ENCODE measurements at regions not wholly inside any gene's neighbourhood (a gene's known extent, or its start where the extent isn't known, plus 50 kb on each side); places are given as distances from the start of the nearest gene placed in this dataset.

DNA sequence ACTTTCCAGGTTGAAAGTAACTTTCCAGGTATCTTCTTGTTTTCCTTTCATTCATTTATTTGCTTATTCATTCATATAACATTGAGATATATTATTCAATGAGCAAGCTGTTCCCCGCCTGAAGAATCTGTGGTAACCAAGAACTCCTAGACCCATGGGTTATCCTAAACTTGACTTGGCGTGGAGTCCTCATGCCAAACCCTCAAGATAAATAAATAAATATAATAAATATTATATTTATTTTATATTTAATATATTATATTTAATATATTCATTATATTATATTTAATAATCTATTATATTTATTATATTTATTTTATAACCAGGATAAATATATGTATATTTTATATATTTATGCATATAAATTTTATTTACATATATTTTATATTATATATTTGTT is 674.8 kb downstream of the SUCLG1 start:
- TF ChIP-seq, protein P1, sequence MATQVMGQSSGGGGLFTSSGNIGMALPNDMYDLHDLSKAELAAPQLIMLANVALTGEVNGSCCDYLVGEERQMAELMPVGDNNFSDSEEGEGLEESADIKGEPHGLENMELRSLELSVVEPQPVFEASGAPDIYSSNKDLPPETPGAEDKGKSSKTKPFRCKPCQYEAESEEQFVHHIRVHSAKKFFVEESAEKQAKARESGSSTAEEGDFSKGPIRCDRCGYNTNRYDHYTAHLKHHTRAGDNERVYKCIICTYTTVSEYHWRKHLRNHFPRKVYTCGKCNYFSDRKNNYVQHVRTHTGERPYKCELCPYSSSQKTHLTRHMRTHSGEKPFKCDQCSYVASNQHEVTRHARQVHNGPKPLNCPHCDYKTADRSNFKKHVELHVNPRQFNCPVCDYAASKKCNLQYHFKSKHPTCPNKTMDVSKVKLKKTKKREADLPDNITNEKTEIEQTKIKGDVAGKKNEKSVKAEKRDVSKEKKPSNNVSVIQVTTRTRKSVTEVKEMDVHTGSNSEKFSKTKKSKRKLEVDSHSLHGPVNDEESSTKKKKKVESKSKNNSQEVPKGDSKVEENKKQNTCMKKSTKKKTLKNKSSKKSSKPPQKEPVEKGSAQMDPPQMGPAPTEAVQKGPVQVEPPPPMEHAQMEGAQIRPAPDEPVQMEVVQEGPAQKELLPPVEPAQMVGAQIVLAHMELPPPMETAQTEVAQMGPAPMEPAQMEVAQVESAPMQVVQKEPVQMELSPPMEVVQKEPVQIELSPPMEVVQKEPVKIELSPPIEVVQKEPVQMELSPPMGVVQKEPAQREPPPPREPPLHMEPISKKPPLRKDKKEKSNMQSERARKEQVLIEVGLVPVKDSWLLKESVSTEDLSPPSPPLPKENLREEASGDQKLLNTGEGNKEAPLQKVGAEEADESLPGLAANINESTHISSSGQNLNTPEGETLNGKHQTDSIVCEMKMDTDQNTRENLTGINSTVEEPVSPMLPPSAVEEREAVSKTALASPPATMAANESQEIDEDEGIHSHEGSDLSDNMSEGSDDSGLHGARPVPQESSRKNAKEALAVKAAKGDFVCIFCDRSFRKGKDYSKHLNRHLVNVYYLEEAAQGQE (IDR thresholded peaks at IDR 0.05; ENCODE audit: low read depth), result no peak
- TF ChIP-seq TEAD4 (IDR thresholded peaks at IDR 0.05), result no peak
- no peak for TF ChIP-seq RAD21 (IDR thresholded peaks at IDR 0.05; ENCODE audit: low read depth)
- TF ChIP-seq YY1 (IDR thresholded peaks at IDR 0.05; ENCODE audit: low read depth), result no peak
- TF ChIP-seq TCF12 (IDR thresholded peaks at IDR 0.05; ENCODE audit: low read depth), result no peak
- no peak for TF ChIP-seq CEBPB (IDR thresholded peaks at IDR 0.05)
- TF ChIP-seq FOXM1 (IDR thresholded peaks at IDR 0.05; ENCODE audit: borderline replicate concordance, low read depth), result no peak
- no peak for TF ChIP-seq EGR1 (IDR thresholded peaks at IDR 0.05)
- no peak for TF ChIP-seq CREB1 (IDR thresholded peaks at IDR 0.05; ENCODE audit: low read depth)
- TF ChIP-seq, protein P2, sequence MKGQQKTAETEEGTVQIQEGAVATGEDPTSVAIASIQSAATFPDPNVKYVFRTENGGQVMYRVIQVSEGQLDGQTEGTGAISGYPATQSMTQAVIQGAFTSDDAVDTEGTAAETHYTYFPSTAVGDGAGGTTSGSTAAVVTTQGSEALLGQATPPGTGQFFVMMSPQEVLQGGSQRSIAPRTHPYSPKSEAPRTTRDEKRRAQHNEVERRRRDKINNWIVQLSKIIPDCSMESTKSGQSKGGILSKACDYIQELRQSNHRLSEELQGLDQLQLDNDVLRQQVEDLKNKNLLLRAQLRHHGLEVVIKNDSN (IDR thresholded peaks at IDR 0.05), result no peak
- no peak for TF ChIP-seq EP300 (IDR thresholded peaks at IDR 0.05; ENCODE audit: borderline replicate concordance)

DNA sequence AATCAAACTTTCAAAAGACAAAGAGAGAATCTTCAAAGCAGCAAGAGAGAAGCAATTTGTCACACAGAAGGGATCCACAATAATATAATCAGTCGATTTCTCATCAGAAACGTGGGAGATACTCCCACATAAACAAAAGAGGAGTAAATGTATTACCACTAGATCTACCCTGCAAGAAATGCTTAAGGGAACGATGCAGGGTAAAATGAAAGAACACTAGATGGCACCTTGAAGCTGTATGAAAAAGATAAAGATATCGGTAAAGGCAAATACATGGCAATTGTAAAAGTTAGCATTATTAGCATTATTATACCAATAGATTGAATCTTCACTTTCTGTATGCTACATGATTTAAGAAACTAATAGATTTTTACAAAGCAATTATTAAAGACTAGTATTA is 677.0 kb downstream of the SUCLG1 start:
- TF ChIP-seq CREB1 (IDR thresholded peaks at IDR 0.05; ENCODE audit: low read depth) (no peak), NFIC (IDR thresholded peaks at IDR 0.05) (no peak), EGR1 (IDR thresholded peaks at IDR 0.05) (no peak), TEAD4 (IDR thresholded peaks at IDR 0.05) (no peak), MAX (IDR thresholded peaks at IDR 0.05) (no peak), YY1 (IDR thresholded peaks at IDR 0.05; ENCODE audit: low read depth) (no peak), TAF1 (IDR thresholded peaks at IDR 0.05; ENCODE audit: low read depth) (no peak), EP300 (IDR thresholded peaks at IDR 0.05; ENCODE audit: borderline replicate concordance) (no peak), CEBPB (IDR thresholded peaks at IDR 0.05) (no peak), ZBTB7A (IDR thresholded peaks at IDR 0.05; ENCODE audit: low read depth) (no peak), TCF12 (IDR thresholded peaks at IDR 0.05; ENCODE audit: low read depth) (no peak), RAD21 (IDR thresholded peaks at IDR 0.05; ENCODE audit: low read depth) (no peak), FOXM1 (IDR thresholded peaks at IDR 0.05; ENCODE audit: borderline replicate concordance, low read depth) (no peak)
- TF ChIP-seq, protein P1 (IDR thresholded peaks at IDR 0.05; ENCODE audit: low read depth), result no peak
- TF ChIP-seq, protein P2 (IDR thresholded peaks at IDR 0.05), result no peak

DNA sequence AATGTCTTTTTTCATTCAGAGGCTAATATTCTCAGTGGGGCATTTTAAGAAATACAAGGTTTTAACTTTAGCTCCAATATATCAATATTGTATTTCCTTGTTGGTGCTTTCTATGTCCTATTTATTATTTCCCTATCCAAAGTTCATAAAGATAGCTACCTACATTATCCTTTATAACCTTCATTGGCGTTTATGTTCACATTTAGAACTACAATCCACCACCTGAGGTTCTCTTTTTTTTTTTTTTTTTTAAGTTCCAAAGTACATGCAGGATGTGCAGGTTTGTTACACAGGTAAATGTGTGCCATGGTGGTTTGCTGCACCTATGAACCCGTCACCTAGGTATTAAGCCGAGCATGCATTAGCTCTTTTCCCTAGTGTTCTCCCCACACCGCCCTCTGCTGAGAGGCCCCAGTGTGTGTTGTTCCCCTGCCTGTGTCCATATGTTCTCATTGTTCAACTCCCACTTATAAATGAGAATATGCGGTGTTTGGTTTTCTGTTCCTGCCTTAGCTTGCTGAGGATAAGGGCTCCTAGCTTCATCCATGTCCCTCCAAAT is 694.6 kb downstream of the SUCLG1 start:
- TF ChIP-seq MAX (IDR thresholded peaks at IDR 0.05), result no peak
- no peak for TF ChIP-seq EGR1 (IDR thresholded peaks at IDR 0.05)
- no peak for TF ChIP-seq NFIC (IDR thresholded peaks at IDR 0.05)
- TF ChIP-seq ZBTB7A (IDR thresholded peaks at IDR 0.05; ENCODE audit: low read depth), result no peak
- TF ChIP-seq, protein P1 (IDR thresholded peaks at IDR 0.05; ENCODE audit: low read depth), result no peak
- TF ChIP-seq EP300 (IDR thresholded peaks at IDR 0.05; ENCODE audit: borderline replicate concordance), result no peak
- no peak for TF ChIP-seq TAF1 (IDR thresholded peaks at IDR 0.05; ENCODE audit: low read depth)
- TF ChIP-seq TEAD4 (IDR thresholded peaks at IDR 0.05), result no peak
- no peak for TF ChIP-seq TCF12 (IDR thresholded peaks at IDR 0.05; ENCODE audit: low read depth)
- TF ChIP-seq CEBPB (IDR thresholded peaks at IDR 0.05), result no peak
- TF ChIP-seq CREB1 (IDR thresholded peaks at IDR 0.05; ENCODE audit: low read depth), result no peak
- TF ChIP-seq, protein P2 (IDR thresholded peaks at IDR 0.05), result no peak
- TF ChIP-seq YY1 (IDR thresholded peaks at IDR 0.05; ENCODE audit: low read depth), result no peak
- no peak for TF ChIP-seq RAD21 (IDR thresholded peaks at IDR 0.05; ENCODE audit: low read depth)
- no peak for TF ChIP-seq FOXM1 (IDR thresholded peaks at IDR 0.05; ENCODE audit: borderline replicate concordance, low read depth)

DNA sequence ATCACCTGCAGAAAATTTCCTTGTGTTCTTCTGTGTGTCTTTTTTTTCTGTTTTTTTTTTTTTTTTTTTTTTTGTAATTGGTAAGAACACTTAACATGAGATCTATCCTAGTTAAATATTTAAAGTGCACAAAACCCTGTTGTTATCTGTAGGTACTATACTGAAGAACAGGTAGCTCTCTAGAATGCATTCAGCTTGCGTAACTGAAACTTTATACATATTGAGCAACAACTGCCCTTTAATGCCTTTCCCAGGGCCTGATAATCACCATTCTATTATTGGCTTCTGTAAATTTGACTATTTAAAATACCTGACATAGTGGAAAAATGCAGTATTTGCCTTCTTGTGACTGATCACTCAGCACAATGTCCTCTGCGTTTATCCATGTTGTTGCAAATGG is 701.8 kb downstream of the SUCLG1 start:
- TF ChIP-seq CEBPB (IDR thresholded peaks at IDR 0.05), result no peak
